Glutamatergic neuron (in vitro differentiated cells): ENCODE measurements at regions not wholly inside any gene's neighbourhood (a gene's known extent, or its start where the extent isn't known, plus 50 kb on each side); places are given as distances from the start of the nearest gene placed in this dataset.

Experiments
- DNase-seq: peaks from one replicate; pipeline ENCODE4 v3.0.0; 2022
- H3K27ac Mint-ChIP-seq: one replicate; pipeline ENCODE4 v1.8.0; 2020; ENCODE audit warnings: mild to moderate bottlenecking, mixed read lengths, inconsistent platforms; ENCODE audit not compliant: unreplicated experiment
- H3K27me3 Mint-ChIP-seq: one replicate; pipeline ENCODE4 v1.8.0; 2020; ENCODE audit warnings: mild to moderate bottlenecking, moderate library complexity, mixed read lengths, inconsistent platforms; ENCODE audit not compliant: unreplicated experiment
- H3K36me3 Mint-ChIP-seq: one replicate; pipeline ENCODE4 v1.8.0; 2020; ENCODE audit warnings: mild to moderate bottlenecking, mixed read lengths, inconsistent platforms; ENCODE audit not compliant: unreplicated experiment
- H3K4me1 Mint-ChIP-seq: one replicate; pipeline ENCODE4 v1.8.0; 2020; ENCODE audit warnings: mild to moderate bottlenecking, low read depth, mixed read lengths, inconsistent platforms; ENCODE audit not compliant: unreplicated experiment
- H3K4me3 Mint-ChIP-seq: one replicate; pipeline ENCODE4 v1.8.0; 2020; ENCODE audit warnings: mild to moderate bottlenecking, mixed read lengths, inconsistent platforms; ENCODE audit not compliant: unreplicated experiment
- H3K9me3 Mint-ChIP-seq: one replicate; pipeline ENCODE4 v1.8.0; 2020; ENCODE audit warnings: mild to moderate bottlenecking, moderate library complexity, mixed read lengths, inconsistent platforms; ENCODE audit not compliant: unreplicated experiment
- CTCF ChIP-seq: fragments of 200-600 bp; sonication (generic); IDR thresholded peaks from one replicate; pipeline ENCODE4 v1.5.0; 2021; ENCODE audit not compliant: partially characterized antibody, unreplicated experiment

GRCh38 chr13:86932776-86933334 lies 738.3 kb upstream of the SLITRK5 start:
- H3K27me3 Mint-ChIP-seq, result no peaks in the 10 kb centered on the region
- DNase-seq, result no peak
- H3K27ac Mint-ChIP-seq, result no peak overlapping the region
- H3K9me3 Mint-ChIP-seq, result peaks cover 1% of the 10 kb centered on the region
- no peak for TF ChIP-seq CTCF
- H3K36me3 Mint-ChIP-seq, result no peaks in the 10 kb centered on the region
- H3K4me3 Mint-ChIP-seq, result no peak overlapping the region
- peaks cover 2% of the 10 kb centered on the region for H3K4me1 Mint-ChIP-seq

GRCh38 chr13:86933676-86934075 lies 737.5 kb upstream of the SLITRK5 start:
- H3K9me3 Mint-ChIP-seq, result peaks cover 1% of the 10 kb centered on the region
- no peaks in the 10 kb centered on the region for H3K27me3 Mint-ChIP-seq
- no peak for DNase-seq
- no peak for TF ChIP-seq CTCF
- no peaks in the 10 kb centered on the region for H3K36me3 Mint-ChIP-seq
- H3K27ac Mint-ChIP-seq, result no peak overlapping the region
- peaks cover 2% of the 10 kb centered on the region for H3K4me1 Mint-ChIP-seq
- H3K4me3 Mint-ChIP-seq, result no peak overlapping the region

- no peak for DNase-seq
- peaks cover 1% of the 10 kb centered on the region for H3K9me3 Mint-ChIP-seq
- TF ChIP-seq CTCF, result no peak
- no peaks in the 10 kb centered on the region for H3K27me3 Mint-ChIP-seq
- no peak overlapping the region for H3K4me3 Mint-ChIP-seq
- H3K27ac Mint-ChIP-seq, result no peak overlapping the region
- no peaks in the 10 kb centered on the region for H3K36me3 Mint-ChIP-seq
- H3K4me1 Mint-ChIP-seq, result peaks cover 2% of the 10 kb centered on the region
These were observed 733.9 kb upstream of the SLITRK5 start for GRCh38 chr13:86937316-86937715.

GRCh38 chr13:86945584-86945983 lies 725.6 kb upstream of the SLITRK5 start:
- no peak for TF ChIP-seq CTCF
- Mint-ChIP-seq H3K27me3 (no peaks in the 10 kb centered on the region), H3K36me3 (no peaks in the 10 kb centered on the region), H3K27ac (no peak overlapping the region), H3K4me3 (no peak overlapping the region), H3K9me3 (no peaks in the 10 kb centered on the region), H3K4me1 (no peaks in the 10 kb centered on the region)
- DNase-seq, result no peak

- H3K9me3 Mint-ChIP-seq, result no peaks in the 10 kb centered on the region
- H3K27ac Mint-ChIP-seq, result no peak overlapping the region
- TF ChIP-seq CTCF, result no peak
These were observed 724.4 kb upstream of the SLITRK5 start for GRCh38 chr13:86946734-86947133.

More at GRCh38 chr13:86946734-86947133, 724.4 kb upstream of the SLITRK5 start:
- H3K36me3 Mint-ChIP-seq, result no peaks in the 10 kb centered on the region
- no peaks in the 10 kb centered on the region for H3K4me1 Mint-ChIP-seq
- no peak overlapping the region for H3K4me3 Mint-ChIP-seq
- DNase-seq, result no peak
- no peaks in the 10 kb centered on the region for H3K27me3 Mint-ChIP-seq
